H1 (cell line): ENCODE measurements at regions not wholly inside any gene's neighbourhood (a gene's known extent, or its start where the extent isn't known, plus 50 kb on each side); places are given as distances from the start of the nearest gene placed in this dataset.

Experiments
- CTCF ChIP-seq, 3 experiments: IDR thresholded peaks; 1 replicate in 2 of 3; 2 replicates in 1 of 3; pipeline versions ENCODE4 v1.5.1 to v1.6.1; 2011; ENCODE audit warnings: low read length in 3 of 3, mild to moderate bottlenecking in 3 of 3, inconsistent platforms in 2 of 3, low read depth in 1 of 3, moderate library complexity in 1 of 3; ENCODE audit not compliant: insufficient read depth in 1 of 3; ENCODE audit errors: control extremely low read depth in 1 of 3
- EZH2 ChIP-seq: fragments of 200-600 bp; sonication (generic); IDR thresholded peaks from 2 replicates; pipeline ENCODE4 v1.7.1; 2012; ENCODE audit warnings: low read depth, mild to moderate bottlenecking, moderate library complexity, low read length, inconsistent platforms; ENCODE audit not compliant: severe bottlenecking
- POLR2A ChIP-seq, 2 experiments: IDR thresholded peaks; 1 replicate in 1 of 2; 2 replicates in 1 of 2; pipeline ENCODE4 v1.6.1; 2011; ENCODE audit warnings: low read depth in 2 of 2, low read length in 2 of 2, mild to moderate bottlenecking in 2 of 2; ENCODE audit errors: control extremely low read depth in 1 of 2
- RBBP5 ChIP-seq: IDR thresholded peaks from 2 replicates; pipeline ENCODE4 v1.7.1; 2012; ENCODE audit warnings: low read depth, mild to moderate bottlenecking, inconsistent platforms, low read length, moderate library complexity, borderline replicate concordance
- SIX5 ChIP-seq: IDR thresholded peaks from 2 replicates; pipeline ENCODE4 v1.6.1; 2011; ENCODE audit warnings: mild to moderate bottlenecking, low read depth, low read length
- TCF12 ChIP-seq: IDR thresholded peaks from 2 replicates; pipeline ENCODE4 v1.6.1; 2011; ENCODE audit warnings: low read depth, mild to moderate bottlenecking, low read length

- TF ChIP-seq CTCF (IDR thresholded peaks at IDR 0.05; ENCODE audit: control extremely low read depth in 1 of 3, insufficient read depth in 1 of 3, low read depth in 1 of 3, low read length in 3 of 3) = no peak
- TF ChIP-seq TCF12 = no peak
- TF ChIP-seq POLR2A (IDR thresholded peaks at IDR 0.05; ENCODE audit: control extremely low read depth in 1 of 2, low read depth in 2 of 2, low read length in 2 of 2) = no peak
- TF ChIP-seq SIX5 = no peak
- TF ChIP-seq RBBP5 = no peak
- no peak for TF ChIP-seq EZH2
Measured at GRCh38 chr2:107419191-107419590, 407.5 kb upstream of the RGPD4 start.
